ENCODE measurements at regions not wholly inside any gene's neighbourhood (a gene's known extent, or its start where the extent isn't known, plus 50 kb on each side); places are given as distances from the start of the nearest gene placed in this dataset.

DNA sequence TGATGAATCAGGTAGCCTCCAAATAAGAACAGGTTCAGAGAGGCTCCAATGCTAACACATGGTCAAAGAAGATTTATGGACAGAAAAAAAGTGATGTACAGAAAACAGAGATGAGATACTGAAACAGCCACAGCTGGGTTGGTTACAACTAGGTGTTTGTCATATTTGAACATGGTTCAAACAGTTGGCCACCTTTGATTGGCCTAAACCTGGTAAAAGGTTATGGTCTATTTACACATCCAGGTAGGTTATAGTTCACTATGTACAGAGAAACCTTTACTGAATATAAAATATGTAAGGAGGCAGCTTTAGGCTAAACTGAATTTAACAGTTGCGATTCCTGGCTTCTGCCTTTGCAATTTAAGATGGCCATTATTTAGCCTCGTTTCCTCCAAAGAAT is 134.0 kb upstream of the ZNF366 start:
- TF ChIP-seq, protein P1, sequence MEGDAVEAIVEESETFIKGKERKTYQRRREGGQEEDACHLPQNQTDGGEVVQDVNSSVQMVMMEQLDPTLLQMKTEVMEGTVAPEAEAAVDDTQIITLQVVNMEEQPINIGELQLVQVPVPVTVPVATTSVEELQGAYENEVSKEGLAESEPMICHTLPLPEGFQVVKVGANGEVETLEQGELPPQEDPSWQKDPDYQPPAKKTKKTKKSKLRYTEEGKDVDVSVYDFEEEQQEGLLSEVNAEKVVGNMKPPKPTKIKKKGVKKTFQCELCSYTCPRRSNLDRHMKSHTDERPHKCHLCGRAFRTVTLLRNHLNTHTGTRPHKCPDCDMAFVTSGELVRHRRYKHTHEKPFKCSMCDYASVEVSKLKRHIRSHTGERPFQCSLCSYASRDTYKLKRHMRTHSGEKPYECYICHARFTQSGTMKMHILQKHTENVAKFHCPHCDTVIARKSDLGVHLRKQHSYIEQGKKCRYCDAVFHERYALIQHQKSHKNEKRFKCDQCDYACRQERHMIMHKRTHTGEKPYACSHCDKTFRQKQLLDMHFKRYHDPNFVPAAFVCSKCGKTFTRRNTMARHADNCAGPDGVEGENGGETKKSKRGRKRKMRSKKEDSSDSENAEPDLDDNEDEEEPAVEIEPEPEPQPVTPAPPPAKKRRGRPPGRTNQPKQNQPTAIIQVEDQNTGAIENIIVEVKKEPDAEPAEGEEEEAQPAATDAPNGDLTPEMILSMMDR (IDR thresholded peaks at IDR 0.05; ENCODE audit: control extremely low read depth in 1 of 3, insufficient read depth in 1 of 3, low read depth in 1 of 3, low read length in 3 of 3): no peak
- TF ChIP-seq MAFK (IDR thresholded peaks at IDR 0.05; ENCODE audit: low read depth, low read length) (no peak), EP300 (IDR thresholded peaks at IDR 0.05; ENCODE audit: borderline replicate concordance in 1 of 2, low read depth in 2 of 2, low read length in 2 of 2) (no peak), EGR1 (IDR thresholded peaks at IDR 0.05; ENCODE audit: borderline replicate concordance, low read depth, low read length) (no peak), POLR2A (IDR thresholded peaks at IDR 0.05; ENCODE audit: control extremely low read depth in 1 of 2, low read depth in 2 of 2, low read length in 2 of 2) (no peak), SIX5 (IDR thresholded peaks at IDR 0.05; ENCODE audit: low read depth, low read length) (no peak)
- TF ChIP-seq, protein P2, sequence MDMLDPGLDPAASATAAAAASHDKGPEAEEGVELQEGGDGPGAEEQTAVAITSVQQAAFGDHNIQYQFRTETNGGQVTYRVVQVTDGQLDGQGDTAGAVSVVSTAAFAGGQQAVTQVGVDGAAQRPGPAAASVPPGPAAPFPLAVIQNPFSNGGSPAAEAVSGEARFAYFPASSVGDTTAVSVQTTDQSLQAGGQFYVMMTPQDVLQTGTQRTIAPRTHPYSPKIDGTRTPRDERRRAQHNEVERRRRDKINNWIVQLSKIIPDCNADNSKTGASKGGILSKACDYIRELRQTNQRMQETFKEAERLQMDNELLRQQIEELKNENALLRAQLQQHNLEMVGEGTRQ (IDR thresholded peaks at IDR 0.05; ENCODE audit: low read length): no peak

Data from H1 (cell line).